DMS153 (cell line): ENCODE measurements at regions not wholly inside any gene's neighbourhood (a gene's known extent, or its start where the extent isn't known, plus 50 kb on each side); places are given as distances from the start of the nearest gene placed in this dataset.
A peak's percentile ranks its signal among the peaks of the same experiment; 100 is the strongest.
"Not testable (repeated sequence)": the region's sequence is repeated elsewhere in the genome, so short reads cannot be mapped to it uniquely, and the experiment has no call there.

ENCODE experiments used
- DNase-seq: peaks from one replicate; lab custom pipeline; 2025; lab: John Stamatoyannopoulos, UW

DNA sequence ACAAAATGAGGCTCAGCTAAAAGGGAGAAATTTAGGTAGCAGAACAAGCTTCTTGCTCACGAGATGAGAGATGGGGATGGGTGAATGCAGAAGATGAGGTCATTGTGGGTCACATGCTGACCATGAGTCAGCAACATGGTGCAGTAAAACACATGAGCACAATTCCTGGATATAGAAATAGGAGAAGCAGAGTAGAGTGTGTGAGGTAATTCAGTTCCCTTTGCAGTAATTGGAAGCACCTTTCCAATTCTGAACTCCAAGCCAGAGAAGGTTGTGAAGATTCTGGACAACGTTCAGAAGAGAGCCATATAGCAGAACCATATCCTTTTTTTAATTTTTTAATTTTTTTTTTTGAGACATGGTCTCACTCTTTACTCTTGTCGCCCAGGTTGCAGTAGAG is 62.0 kb upstream of the LMNTD1 start:
- no peak for DNase-seq

- DNase-seq: no peak
Measured at GRCh38 chr12:25616286-25616685, 63.2 kb upstream of the LMNTD1 start.

GRCh38 chr12:25617991-25618390 is 64.9 kb upstream of the LMNTD1 start:
- DNase-seq: no peak

GRCh38 chr12:25623816-25624215 is 70.7 kb upstream of the LMNTD1 start:
- no peak for DNase-seq

GRCh38 chr12:25625146-25625545 is 72.1 kb upstream of the LMNTD1 start:
- DNase-seq: no peak

DNA sequence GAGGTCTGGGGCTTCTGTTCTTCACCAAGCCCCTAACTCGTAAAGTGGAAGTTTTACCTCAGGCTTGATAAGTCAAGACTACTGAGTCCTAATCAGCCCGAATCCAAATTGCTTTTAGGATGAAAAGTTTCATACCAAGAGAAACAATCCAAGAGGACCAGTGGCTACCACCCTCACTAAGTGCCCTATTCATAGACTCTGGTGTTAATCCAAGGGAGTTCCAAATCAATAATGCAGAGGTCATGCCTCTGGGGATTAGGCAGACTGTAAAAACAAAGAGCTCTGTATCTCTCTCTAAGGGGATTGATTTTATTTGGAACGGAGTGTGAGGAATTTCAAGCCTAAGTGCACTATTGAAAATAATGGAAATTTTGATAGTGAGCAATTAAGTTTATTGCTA is 76.3 kb upstream of the LMNTD1 start:
- DNase-seq: no peak

GRCh38 chr12:25630735-25631515 is 77.8 kb upstream of the LMNTD1 start:
- not testable (repeated sequence) for DNase-seq

DNA sequence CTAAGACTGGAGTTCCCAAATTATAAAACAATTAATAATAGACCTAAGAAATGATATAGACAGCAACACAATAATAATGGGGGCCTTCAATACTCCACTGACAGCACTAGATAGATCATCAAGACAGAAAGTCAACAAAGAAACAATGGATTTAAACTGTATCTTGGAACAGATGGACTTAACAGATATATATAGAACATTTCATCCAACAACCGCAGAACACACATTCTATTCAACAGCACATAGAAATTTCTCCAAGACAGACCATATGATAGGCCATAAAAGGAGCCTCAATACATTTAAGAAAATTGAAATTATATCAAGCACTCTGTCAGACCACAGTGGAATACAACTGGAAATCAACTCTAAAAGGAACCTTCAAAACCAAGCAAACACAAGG is 80.1 kb upstream of the LMNTD1 start:
- DNase-seq: not testable (repeated sequence)

GRCh38 chr12:25637752-25638151 is 84.7 kb upstream of the LMNTD1 start:
- no peak for DNase-seq

- DNase-seq: no peak
Measured at GRCh38 chr12:25639406-25639805, 86.3 kb upstream of the LMNTD1 start.

GRCh38 chr12:25644979-25645378 is 91.9 kb upstream of the LMNTD1 start:
- no peak for DNase-seq

DNA sequence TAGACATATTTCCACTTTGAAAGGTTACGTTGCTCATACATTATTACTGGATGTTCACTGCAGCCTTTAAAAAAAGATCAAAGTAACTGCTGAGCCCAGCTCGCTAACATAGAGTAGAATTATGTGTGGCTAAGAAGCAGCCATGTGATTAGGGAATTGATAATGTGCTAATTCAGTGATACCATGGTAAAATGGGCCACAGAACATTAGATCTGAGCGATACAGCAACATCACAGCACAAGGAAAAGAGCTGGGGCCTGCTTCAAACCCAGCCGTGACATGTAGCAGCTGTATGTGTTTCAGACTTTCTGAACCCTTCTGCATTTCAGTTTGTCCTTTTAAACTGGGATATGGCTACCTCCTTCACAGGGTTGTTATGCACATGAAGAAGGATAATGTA is 92.3 kb upstream of the LMNTD1 start:
- DNase-seq: no peak

GRCh38 chr12:25651931-25652330 is 98.8 kb upstream of the LMNTD1 start:
- DNase-seq: no peak

GRCh38 chr12:25652371-25652770 is 99.3 kb upstream of the LMNTD1 start:
- no peak for DNase-seq

- peak; percentile 21 for DNase-seq
Measured at GRCh38 chr12:25653487-25654175, 100.5 kb upstream of the LMNTD1 start.

GRCh38 chr12:25655702-25656101 is 102.6 kb upstream of the LMNTD1 start:
- no peak for DNase-seq

DNA sequence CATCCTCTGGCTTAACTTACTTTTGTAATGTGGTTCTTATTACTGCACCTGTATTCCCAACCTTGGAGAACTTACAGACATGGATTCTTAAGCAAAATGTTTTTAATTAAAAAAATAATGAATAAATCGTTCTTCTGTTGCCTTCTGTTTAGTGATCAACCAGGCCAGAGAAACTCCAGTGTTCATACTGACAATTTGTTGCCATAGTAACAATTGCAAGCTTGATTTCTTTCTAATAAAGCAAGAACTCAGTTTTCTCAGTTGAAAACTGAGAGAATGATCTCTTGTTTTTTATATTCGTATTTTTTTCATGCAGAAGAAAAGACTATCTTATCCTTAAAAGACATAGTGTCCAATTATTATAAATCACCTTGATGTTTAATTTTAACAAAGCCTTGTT is 106.5 kb upstream of the LMNTD1 start:
- no peak for DNase-seq

DNA sequence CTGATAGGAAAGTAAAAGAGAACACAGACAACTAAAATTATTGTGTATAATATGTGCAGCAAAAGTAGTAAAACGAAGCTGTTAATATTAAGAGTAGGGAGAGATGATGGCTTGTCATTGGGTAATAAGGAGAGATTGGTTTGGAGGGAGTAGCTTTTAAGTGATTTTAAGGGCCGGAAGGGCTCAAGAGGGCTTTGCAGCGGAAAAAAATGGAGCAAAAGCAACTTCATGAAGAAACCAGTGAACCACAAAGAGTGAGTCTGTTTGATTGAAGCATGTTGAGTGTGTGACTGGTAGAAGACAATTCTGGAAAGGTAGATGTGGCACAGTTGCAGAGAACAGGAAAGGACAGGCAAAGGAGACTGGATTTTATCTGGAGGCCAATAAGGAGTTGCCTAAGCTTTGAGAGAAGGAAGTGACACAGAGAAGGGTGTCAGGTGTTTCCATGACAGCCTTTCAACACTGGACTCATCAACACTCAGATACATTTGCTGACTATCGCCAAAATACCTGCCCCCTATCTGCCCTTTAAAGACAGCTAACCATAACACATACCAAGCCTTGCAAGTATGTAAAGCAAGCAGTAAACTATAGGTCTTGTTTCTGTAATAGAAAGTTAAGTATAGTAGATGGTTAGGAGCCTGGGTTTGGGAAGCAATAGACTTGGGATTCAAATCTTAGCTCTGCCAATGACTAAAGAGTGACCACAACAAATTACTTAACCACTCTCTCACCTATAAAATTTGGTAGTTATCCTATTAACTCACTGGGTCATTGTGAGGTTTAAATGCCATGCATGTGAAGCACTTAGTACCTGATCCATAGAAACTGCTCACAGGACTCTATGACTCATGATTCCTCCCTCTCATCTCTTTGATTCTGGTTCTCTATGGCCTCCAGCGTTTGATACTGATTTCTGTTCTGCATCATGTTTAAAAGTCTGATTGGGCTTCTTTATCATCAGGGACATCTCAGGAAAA is 117.3 kb upstream of the LMNTD1 start:
- DNase-seq: no peak

DNA sequence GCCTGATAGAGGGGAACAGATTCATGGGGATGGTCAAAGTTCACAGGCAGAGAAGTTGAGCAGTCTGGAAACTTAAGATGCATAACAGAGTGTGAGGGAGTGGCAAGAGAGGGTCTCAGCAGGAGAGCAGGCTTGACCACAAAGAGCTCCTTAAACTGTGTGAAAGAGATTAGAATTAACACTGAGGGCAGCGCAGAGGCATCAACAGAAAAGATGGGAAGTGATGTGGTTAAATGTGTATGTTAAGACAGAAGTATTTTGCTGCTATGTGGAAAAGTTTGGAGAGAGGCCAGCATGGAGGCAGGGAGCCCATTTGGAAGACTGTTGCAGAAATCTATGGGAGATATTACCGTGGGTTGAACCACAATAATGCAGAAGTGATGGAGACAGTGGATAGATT is 122.7 kb upstream of the LMNTD1 start:
- no peak for DNase-seq

DNA sequence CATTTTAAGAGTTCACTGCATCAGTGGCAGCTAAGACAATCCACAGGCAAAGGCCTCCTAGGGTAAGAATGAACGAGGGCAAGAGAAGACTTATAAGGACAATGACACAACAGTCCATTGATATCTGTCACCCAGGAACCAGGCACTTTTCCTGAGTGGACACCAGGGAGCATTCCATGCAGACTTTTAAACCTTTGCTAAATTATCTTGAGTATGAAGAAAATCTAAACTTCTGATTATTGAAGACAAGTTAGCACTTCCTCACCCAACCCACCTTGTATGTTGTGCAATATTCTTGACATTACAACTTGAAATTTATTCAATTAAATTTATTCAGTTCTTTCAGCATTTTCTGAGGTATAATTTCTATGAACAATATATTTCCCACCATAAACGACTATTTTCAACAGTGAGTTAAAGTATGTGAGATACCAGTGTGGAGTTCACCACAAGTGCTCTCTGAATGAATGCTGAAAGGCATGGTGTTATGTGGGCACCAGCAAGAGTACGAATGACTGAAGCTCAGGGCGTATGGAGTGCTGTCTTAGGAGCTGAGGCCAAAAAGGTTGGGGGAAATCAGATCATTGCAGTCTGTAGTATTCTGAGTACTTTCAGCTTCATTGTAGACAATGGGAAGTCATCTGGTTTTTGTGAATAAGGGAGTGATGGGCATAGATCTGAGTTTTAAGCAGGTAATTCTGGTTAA is 124.3 kb upstream of the LMNTD1 start:
- DNase-seq: no peak

GRCh38 chr12:25681580-25681979 is 128.5 kb upstream of the LMNTD1 start:
- DNase-seq: no peak

DNA sequence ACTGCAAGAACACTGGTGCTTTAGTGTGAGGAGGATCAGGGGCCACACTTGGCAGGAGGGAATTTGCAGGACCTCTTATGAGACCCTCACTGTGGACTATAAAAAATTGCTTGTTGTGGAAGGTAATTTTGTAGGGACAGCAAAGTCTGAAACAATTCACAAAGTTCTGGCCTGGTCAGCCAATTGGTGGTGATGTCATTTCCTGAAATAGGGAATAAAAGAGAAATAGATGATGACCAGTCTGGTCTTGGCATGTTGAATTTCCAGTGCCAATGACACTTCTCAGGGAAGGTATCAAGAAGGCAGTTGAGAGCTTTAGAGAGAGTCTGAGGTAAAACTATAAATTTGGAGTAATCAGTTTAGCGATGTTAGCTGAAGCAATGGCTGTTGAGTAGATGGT is 129.3 kb upstream of the LMNTD1 start:
- DNase-seq: no peak
